ENCODE measurements at regions not wholly inside any gene's neighbourhood (a gene's known extent, or its start where the extent isn't known, plus 50 kb on each side); places are given as distances from the start of the nearest gene placed in this dataset.

- no peak for DNase-seq
These were observed 265.1 kb upstream of the SIX2 start for GRCh38 chr2:45274250-45274926.

GRCh38 chr2:45273412-45274249 is 264.4 kb upstream of the SIX2 start:
- DNase-seq, result no peak

DNA sequence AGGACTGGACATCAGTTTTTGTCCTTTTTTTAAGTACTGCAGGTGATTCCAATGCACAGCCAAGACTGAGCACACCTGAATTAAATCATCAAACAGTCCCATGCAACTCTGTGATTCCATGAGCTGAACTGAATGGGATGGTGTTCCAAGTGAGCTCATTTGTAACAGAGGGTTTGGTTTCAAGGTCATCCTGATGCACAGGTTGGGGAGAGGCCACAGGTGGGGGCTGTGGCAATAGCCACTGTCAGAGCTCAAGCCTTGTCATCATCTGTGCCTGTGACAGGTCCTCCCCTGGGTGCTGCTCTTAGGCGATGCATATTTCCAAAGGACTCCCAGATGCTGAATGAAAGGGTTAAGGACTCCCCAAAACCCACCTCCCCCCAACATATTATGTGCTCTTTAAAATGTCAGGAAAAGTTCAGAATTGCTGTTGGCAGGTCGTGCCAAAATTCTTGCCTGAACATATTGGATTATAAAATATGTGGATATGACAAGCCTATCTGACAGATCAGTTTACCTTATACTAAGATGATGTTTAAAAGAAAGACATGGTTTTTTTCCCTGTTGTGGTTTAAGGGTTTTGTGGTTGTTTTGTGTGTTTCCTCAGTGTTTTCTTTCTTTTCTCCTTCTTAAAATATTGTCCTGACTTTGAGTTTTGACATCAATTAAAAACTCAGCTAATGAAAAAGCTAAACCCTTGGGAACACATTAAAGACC is 263.5 kb upstream of the SIX2 start:
- DNase-seq, result no peak

DNA sequence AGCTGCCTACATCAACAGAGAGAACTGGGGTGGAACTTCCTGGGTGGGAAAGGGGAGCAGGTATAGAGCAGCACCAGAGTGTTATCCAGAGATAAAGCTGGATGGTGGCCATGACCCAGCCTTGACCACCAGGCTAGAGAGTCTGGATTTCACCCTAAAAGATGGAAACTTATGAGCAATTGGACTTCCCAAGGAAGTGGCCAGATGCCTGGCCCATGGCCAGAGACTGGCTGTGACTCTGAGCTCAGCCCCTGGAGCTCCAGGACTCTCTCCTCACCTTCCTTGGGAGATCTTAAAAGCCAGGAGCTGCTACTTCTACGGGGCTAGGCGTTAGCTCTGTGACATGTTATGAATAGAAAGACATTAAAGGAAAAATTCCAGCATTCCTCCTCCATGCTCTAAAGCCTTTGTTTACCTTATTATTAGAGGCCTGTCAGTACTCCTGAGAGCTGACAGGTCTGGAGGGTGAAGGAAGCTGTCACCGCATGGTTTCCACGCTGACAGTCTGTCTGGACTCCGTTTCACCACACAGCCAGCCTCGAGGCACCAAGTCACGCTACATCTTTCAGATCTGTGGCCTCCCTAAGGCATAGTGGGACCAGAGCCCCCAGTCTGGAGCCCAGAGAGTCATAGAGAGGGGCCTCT is 260.0 kb upstream of the SIX2 start:
- no peak for DNase-seq

GRCh38 chr2:45268631-45269030 is 259.4 kb upstream of the SIX2 start:
- DNase-seq, result no peak

DNA sequence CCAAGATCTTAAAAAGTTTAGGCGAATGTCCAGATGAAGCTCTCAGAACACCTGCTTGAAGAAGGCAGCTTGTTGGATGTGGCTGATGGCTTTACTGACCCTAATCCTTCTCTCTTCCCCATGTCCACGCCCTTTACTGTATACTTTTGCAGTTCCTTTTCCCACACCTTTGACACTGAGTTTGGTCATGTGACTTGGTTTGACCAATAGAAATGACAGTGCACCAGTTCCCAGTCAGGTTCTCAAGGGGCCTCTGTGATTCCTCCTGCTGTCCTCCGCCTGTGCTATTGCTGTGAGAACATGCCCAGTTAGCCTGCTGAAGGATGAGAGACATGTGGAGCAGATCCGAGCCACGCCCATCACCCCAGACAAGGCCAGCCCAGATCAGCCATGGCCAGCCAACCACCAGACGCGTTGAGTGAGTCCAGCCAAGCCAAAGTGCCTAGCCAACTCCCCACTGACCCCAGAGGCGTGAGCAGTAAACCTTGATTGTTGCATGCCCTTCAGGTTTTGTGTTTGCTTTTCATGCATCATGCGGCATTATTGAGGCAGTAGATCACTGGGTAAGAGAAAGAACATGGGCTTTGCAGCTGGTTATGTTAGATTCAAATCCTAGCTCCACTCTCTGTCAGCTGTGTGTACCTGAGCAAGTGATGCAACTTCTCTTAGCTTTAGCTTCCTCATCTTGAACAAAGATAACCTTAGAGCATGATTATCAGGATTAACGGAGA is 258.0 kb upstream of the SIX2 start:
- no peak for DNase-seq

DNA sequence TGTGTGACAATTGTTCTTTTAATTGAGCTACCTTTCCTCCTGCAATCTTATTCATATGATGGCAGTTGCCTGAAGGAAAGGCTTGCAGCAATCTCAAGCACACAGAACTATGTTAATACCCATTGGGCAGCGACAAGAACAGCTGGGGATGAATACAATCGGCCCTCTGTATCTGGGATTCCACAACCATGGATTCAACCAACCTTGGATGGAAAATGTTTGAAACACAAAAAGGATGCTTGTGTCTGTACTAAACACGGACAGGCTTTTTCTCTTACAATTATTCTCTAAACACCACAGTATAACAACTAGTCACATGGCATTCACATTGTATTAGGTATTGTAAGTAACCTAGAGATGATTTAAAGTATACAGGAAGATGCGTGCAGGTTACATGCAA is 256.1 kb upstream of the SIX2 start:
- DNase-seq, result no peak

- no peak for DNase-seq
These were observed 255.3 kb upstream of the SIX2 start for GRCh38 chr2:45264227-45265225.

DNA sequence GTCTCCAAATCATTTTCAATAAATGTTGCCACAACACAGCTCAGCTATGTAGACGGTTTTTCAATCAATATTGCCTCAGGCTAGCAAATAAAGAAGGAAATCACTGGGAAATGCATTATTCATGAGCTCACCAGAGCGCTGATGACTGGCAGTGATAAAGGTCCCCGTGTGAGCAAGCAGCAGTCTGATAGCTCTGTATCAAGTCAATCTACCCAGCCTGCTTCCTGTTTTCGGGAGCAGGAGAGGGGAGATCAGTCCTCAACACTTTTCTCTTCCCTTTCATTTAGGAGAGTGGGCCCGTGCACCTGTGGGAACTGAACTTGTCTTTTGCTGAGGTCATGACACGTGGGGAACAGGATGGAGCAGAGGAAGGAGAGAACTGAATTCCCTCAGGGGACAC is 253.9 kb upstream of the SIX2 start:
- no peak for DNase-seq

GRCh38 chr2:45261746-45262145 is 252.5 kb upstream of the SIX2 start:
- no peak for DNase-seq

DNA sequence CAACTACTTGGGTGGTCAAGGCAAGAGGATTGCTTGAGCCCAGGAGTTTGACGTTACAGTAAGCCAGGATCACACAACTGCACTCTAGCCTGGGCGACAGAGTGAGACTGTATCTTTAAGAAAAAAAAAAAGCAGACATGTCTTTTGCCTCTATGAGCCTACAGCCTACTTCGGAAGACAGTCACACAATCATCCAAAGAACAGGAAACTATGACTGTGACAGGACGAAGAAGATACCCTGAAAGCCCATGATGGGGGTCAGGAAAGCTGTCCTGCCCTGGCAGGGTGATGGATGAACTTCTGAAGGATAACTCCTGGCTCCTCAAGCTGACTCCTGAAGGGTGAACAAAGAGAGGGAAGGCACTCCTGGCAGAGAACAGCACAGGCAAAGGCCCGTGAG is 251.7 kb upstream of the SIX2 start:
- DNase-seq, result no peak

- no peak for DNase-seq
These were observed 250.4 kb upstream of the SIX2 start for GRCh38 chr2:45259547-45260160.

- DNase-seq, result peak; percentile 61
These were observed 249.9 kb upstream of the SIX2 start for GRCh38 chr2:45259138-45259537.

GRCh38 chr2:45258311-45258710 is 249.1 kb upstream of the SIX2 start:
- no peak for DNase-seq

GRCh38 chr2:45257820-45258219 is 248.6 kb upstream of the SIX2 start:
- no peak for DNase-seq

GRCh38 chr2:45256867-45257641 is 247.8 kb upstream of the SIX2 start:
- DNase-seq, result no peak

DNA sequence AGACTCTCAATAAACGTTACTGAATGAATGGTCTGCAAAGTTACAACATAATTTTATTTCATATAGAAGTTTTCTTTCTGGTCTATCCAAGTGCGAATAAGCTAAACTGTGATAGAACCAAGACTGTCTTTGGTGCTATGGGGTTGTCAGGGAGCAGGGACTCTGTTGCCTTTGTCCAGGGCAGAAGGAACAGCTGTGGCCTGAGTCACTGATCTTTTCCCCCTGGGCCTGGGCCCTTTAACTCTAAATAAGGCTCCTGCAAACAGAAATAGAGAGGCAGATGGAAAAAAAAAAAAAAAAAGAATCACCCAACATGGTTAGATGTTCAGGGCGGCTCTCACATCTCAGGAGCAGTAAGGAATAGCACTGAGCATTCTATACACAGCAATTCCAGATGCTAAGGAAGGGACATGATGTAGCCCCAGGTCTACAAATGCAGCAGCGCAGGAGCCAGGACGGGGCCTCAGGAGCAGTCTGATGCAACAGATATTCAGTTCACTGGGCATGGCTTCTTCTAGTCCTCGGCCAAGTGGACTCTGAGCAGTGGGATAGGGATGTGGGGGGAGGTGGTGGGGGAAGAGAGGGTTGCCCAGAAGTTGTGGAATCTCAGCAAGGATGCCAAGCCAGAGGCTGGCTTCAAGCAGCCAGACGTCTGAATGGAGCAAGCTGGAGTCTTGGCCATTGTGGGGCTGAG is 247.1 kb upstream of the SIX2 start:
- no peak for DNase-seq

DNA sequence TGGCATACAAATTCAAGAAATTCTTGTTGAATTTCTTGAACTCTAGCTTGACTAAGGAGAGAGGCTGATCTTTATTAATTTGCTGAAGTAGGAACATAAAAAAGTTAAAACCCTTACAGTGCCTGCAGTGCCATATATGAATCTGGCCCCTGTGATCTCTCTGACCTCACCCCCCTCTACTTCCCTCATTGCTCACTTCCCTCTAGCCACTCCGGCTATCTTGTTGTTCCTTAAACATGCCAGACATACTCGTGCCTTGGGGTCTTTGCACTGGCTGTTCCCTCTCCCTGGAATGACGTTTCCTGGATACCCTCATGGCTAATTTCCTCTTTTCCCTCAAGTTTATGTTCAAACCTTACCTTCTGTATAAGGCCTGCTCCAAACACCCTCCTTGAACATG is 246.3 kb upstream of the SIX2 start:
- DNase-seq, result no peak

- peak; percentile 71 for DNase-seq
These were observed 244.8 kb upstream of the SIX2 start for GRCh38 chr2:45254025-45254424.

Measured in hindlimb muscle (tissue), 1 donor.